HepG2 (cell line): ENCODE measurements at regions not wholly inside any gene's neighbourhood (a gene's known extent, or its start where the extent isn't known, plus 50 kb on each side); places are given as distances from the start of the nearest gene placed in this dataset.

Experiments
- ATAC-seq: fragments of 200-7000 bp; cut with Tn5 transposase; 3 replicates; pipeline ENCODE4 v1.9.1; 2020; ENCODE audit warnings: mild to moderate bottlenecking, moderate library complexity
- BruUV-seq: library from RNA; stranded (reverse); fragments of 400-500 nt; replicated peaks from 2 replicates; lab custom pipeline; 2021; lab: Mats Ljungman, UMichigan
- CTCF ChIA-PET: fragments of 300-600 bp; formaldehyde crosslinking; extraction: SDS; loops from one replicate; lab custom pipeline; 2021; ENCODE audit warnings: low total read pairs, inconsistent platforms, low intra/inter-chr PET ratio; lab: Yijun Ruan, JAX
- POLR2A ChIA-PET: fragments of 350-600 bp; sonication (Branson Sonifier 250); formaldehyde crosslinking; loops from one replicate; lab custom pipeline; 2020; ENCODE audit warnings: antibody characterized with exemption, inconsistent platforms; lab: Yijun Ruan, JAX
- DNase-seq: peaks from one replicate; pipeline ENCODE4 v3.0.0-alpha.2; 2015; ENCODE audit warnings: low spot score
- FAIRE-seq: peaks from 3 replicates; lab custom pipeline; 2011; peaks lifted over from hg19 to GRCh38; lab: Jason Lieb, UNC
- H2AFZ ChIP-seq: one replicate; pipeline ENCODE4 v1.6.1; 2011; ENCODE audit warnings: low read length, inconsistent platforms
- H3K27ac ChIP-seq: fragments of 300-600 bp; 3 replicates; pipeline ENCODE4 v1.8.0; 2011; ENCODE audit warnings: mixed run types, mild to moderate bottlenecking, mixed read lengths, low read length, inconsistent platforms; ENCODE audit not compliant: insufficient read depth; ENCODE audit errors: extremely low read length
- H3K27me3 ChIP-seq, 2 experiments: fragments of 200-600 bp in 1 of 2; 2 replicates in 1 of 2; 3 replicates in 1 of 2; pipeline versions ENCODE4 v1.6.0 to v1.8.0; 2011; ENCODE audit warnings: low read length in 2 of 2, mild to moderate bottlenecking in 2 of 2, moderate library complexity in 2 of 2, inconsistent platforms in 1 of 2; ENCODE audit not compliant: insufficient read depth in 2 of 2, control insufficient read depth in 1 of 2
- H3K36me3 ChIP-seq, 2 experiments: fragments of 200-600 bp in 1 of 2; replicated peaks in 1 of 2; 2 replicates in 1 of 2; 3 replicates in 1 of 2; pipeline versions ENCODE4 v1.5.1 to v1.8.0; 2011; ENCODE audit warnings: low read length in 2 of 2, inconsistent platforms in 1 of 2; ENCODE audit not compliant: insufficient read depth in 2 of 2, control insufficient read depth in 1 of 2
- H3K4me1 ChIP-seq: 2 replicates; pipeline ENCODE4 v1.5.1; 2012; ENCODE audit warnings: low read length, inconsistent platforms; ENCODE audit not compliant: insufficient read depth
- H3K4me2 ChIP-seq: 2 replicates; pipeline ENCODE4 v1.6.0; 2011; ENCODE audit warnings: low read depth, low read length, inconsistent platforms
- H3K4me3 ChIP-seq, 3 experiments: fragments of 200-600 bp in 1 of 3; sonication (generic), shearing (Covaris generic) in 1 of 3; replicated peaks in 1 of 3; 2 replicates each; pipeline ENCODE4 v1.5.1; 2011 to 2016; ENCODE audit warnings: low read length in 3 of 3, inconsistent platforms in 2 of 3, low read depth in 2 of 3, mild to moderate bottlenecking in 2 of 3, control low read depth in 1 of 3, mixed read lengths in 1 of 3; ENCODE audit not compliant: insufficient read depth in 1 of 3
- H3K79me2 ChIP-seq: one replicate; pipeline ENCODE4 v1.6.1; 2011; ENCODE audit warnings: low read length, inconsistent platforms; ENCODE audit not compliant: insufficient read depth
- H3K9ac ChIP-seq: 2 replicates; pipeline ENCODE4 v1.6.0; 2011; ENCODE audit warnings: mild to moderate bottlenecking, low read depth, low read length, inconsistent platforms; ENCODE audit not compliant: insufficient read depth
- H3K9me3 ChIP-seq: 2 replicates; pipeline ENCODE4 v1.5.1; 2012; ENCODE audit warnings: mild to moderate bottlenecking, low read length
- H4K20me1 ChIP-seq: 2 replicates; pipeline ENCODE4 v1.6.0; 2011; ENCODE audit warnings: inconsistent platforms, mild to moderate bottlenecking, low read length, moderate library complexity; ENCODE audit not compliant: insufficient read depth
- ATF7 ChIP-seq, 2 experiments: fragments of 450-650 bp in 1 of 2; sonication (generic) in 1 of 2; formaldehyde crosslinking in 1 of 2; IDR thresholded peaks; 2 replicates each; pipeline versions ENCODE4 v1.4.0 to v1.6.1; 2016 to 2020; ENCODE audit warnings: antibody characterized with exemption in 1 of 2, mild to moderate bottlenecking in 1 of 2, missing genetic modification reagents in 1 of 2
- CREB1 ChIP-seq, 2 experiments: fragments of 450-650 bp in 1 of 2; IDR thresholded peaks; 2 replicates each; pipeline ENCODE4 v1.6.1; 2016 to 2017; ENCODE audit warnings: control low read depth in 1 of 2, mild to moderate bottlenecking in 1 of 2, missing compliant biosample characterization in 1 of 2, missing genetic modification characterization in 1 of 2
- NFATC3 ChIP-seq: sonication (generic); formaldehyde crosslinking; IDR thresholded peaks from 2 replicates; pipeline ENCODE4 v1.5.1; 2020; ENCODE audit warnings: mild to moderate bottlenecking, missing genetic modification reagents
- THYN1 ChIP-seq: sonication (generic); formaldehyde crosslinking; IDR thresholded peaks from 2 replicates; pipeline ENCODE4 v1.8.1; 2023; ENCODE audit warnings: low read depth, mild to moderate bottlenecking, moderate library complexity, missing genetic modification reagents, borderline replicate concordance
- ZFP82 ChIP-seq: sonication (generic); formaldehyde crosslinking; IDR thresholded peaks from 2 replicates; pipeline ENCODE4 v1.5.1; 2020; ENCODE audit warnings: mild to moderate bottlenecking, missing genetic modification reagents, borderline replicate concordance
- ZNF639 ChIP-seq: conservative IDR thresholded peaks from 2 replicates; pipeline ENCODE4 v1.6.1; 2018; ENCODE audit warnings: missing genetic modification reagents
- WGBS: methylation state at CpG from one replicate; pipeline ENCODE4 v1.1.6; 2017; ENCODE audit warnings: low lambda C conversion rate; 5-methylcytosine and 5-hydroxymethylcytosine counted together
- in situ Hi-C: cut with HindIII; loops from 2 replicates; pipeline ENCODE4 v1.10.0; 2017; ENCODE audit warnings: low pct_unique_long_range_greater_than_20kb; ENCODE audit not compliant: extremely low pct_ligation_motif_present
- intact Hi-C: fragments of 100-400 bp; cut with micrococcal nuclease; formaldehyde crosslinking; loops from one replicate; pipeline ENCODE4 v1.10.0; 2022; ENCODE audit not compliant: unreplicated experiment

GRCh38 chr18:68520406-68521075 lies 194.4 kb downstream of the TMX3 start (continued):
- TF ChIP-seq THYN1 (CRISPR knock-in tag), result no peak
- no peak for TF ChIP-seq ZNF639 (CRISPR knock-in tag)
- no peak for TF ChIP-seq ZFP82

GRCh38 chr18:68519336-68519735 lies 195.6 kb downstream of the TMX3 start:
- Histone ChIP-seq H3K4me1 (no peaks in the 10 kb centered on the region), H3K79me2 (no peaks in the 10 kb centered on the region), H3K4me2 (no peak overlapping the region), H3K9ac (no peak overlapping the region), H3K36me3 (no peaks in the 10 kb centered on the region), H3K9me3 (no peaks in the 10 kb centered on the region), H3K4me3 (no peak overlapping the region), H4K20me1 (no peaks in the 10 kb centered on the region), H3K27me3 (no peaks in the 10 kb centered on the region), H2AFZ (no peak overlapping the region), H3K27ac (no peak overlapping the region)
- POLR2A ChIA-PET, result no interaction called here
- CTCF ChIA-PET, result no interaction called here
- TF ChIP-seq ATF7 (IDR thresholded peaks at IDR 0.05) (peak; percentile 33; the same call in 1 of the 2 replicates), ATF7 (CRISPR knock-in tag; IDR thresholded peaks at IDR 0.05) (no peak), CREB1 (IDR thresholded peaks at IDR 0.05) (peak; percentile 86), CREB1 (CRISPR knock-in tag; IDR thresholded peaks at IDR 0.05) (no peak), NFATC3 (CRISPR knock-in tag) (no peak)
- ATAC-seq, result no peak
- intact Hi-C loops (no loop called here), in situ Hi-C loops (no loop called here)
- 1% methylated on average over 3 of the region's 3 CpGs for WGBS
- no TSS peak for BruUV-seq
- DNase-seq, result no peak
- FAIRE-seq, result no peak
